Stomach (tissue), 8 donors: ENCODE measurements at regions not wholly inside any gene's neighbourhood (a gene's known extent, or its start where the extent isn't known, plus 50 kb on each side); places are given as distances from the start of the nearest gene placed in this dataset.
"Not testable (repeated sequence)": the region's sequence is repeated elsewhere in the genome, so short reads cannot be mapped to it uniquely, and the experiment has no call there.

Source experiments
- DNase-seq, 2 donors: peaks; one replicate each; pipeline versions ENCODE4 v3.0.0 to v3.0.0-alpha.2; 2013 to 2019
- H3K27ac ChIP-seq, 5 donors: fragments of 200-600 bp in 4 of 5; sonication (generic) in 4 of 5; one replicate each; pipeline ENCODE4 v1.5.1; 2013 to 2019; ENCODE audit warnings: mild to moderate bottlenecking in 1 of 5, moderate library complexity in 1 of 5
- H3K27me3 ChIP-seq, 3 donors: fragments of 200-600 bp; sonication (generic); one replicate each; pipeline ENCODE4 v1.5.1; 2017 to 2019; ENCODE audit warnings: mixed run types in 1 of 3
- H3K36me3 ChIP-seq, 4 donors: fragments of 200-600 bp; sonication (generic); 1 replicate in 3 of 4; 2 replicates in 1 of 4; pipeline ENCODE4 v1.5.1; 2016 to 2019
- H3K4me1 ChIP-seq, 4 donors: fragments of 200-600 bp; sonication (generic); one replicate each; pipeline ENCODE4 v1.5.1; 2016 to 2019
- H3K4me3 ChIP-seq, 4 donors: fragments of 200-600 bp; sonication (generic) in 3 of 4; one replicate each; pipeline ENCODE4 v1.5.1; 2016 to 2019; ENCODE audit warnings: mild to moderate bottlenecking in 1 of 4
- H3K9me3 ChIP-seq, 4 donors: fragments of 200-600 bp; sonication (generic); one replicate each; pipeline ENCODE4 v1.5.1; 2016 to 2019
- CTCF ChIP-seq, 7 experiments: fragments of 450-650 bp in 4 of 7; fragments of 200-600 bp in 3 of 7; sonication (generic) in 3 of 7; IDR thresholded peaks; one replicate each; pipeline ENCODE4 v1.5.1; 2016 to 2019; ENCODE audit warnings: antibody characterized with exemption in 7 of 7, control low read depth in 2 of 7, mild to moderate bottlenecking in 1 of 7
- EP300 ChIP-seq: sonication (generic); formaldehyde crosslinking; IDR thresholded peaks from one replicate; pipeline ENCODE4 v1.6.1; 2017; ENCODE audit warnings: antibody characterized with exemption
- POLR2A ChIP-seq, 4 donors: fragments of 450-650 bp; IDR thresholded peaks; one replicate each; pipeline ENCODE4 v1.6.1; 2016; ENCODE audit warnings: antibody characterized with exemption in 4 of 4, control low read depth in 2 of 4, mild to moderate bottlenecking in 1 of 4, moderate library complexity in 1 of 4
- POLR2AphosphoS5 ChIP-seq, 3 donors: sonication (generic); formaldehyde crosslinking; IDR thresholded peaks; one replicate each; pipeline ENCODE4 v1.6.1; 2016; ENCODE audit warnings: antibody characterized with exemption in 3 of 3
- WGBS, 5 donors: extraction: QIAGEN DNeasy Blood & Tissue Kit in 3 of 5; methylation state at CpG; one replicate each; pipeline versions ENCODE4 v1.1.5 to v1.1.7; 2013 to 2018; 5-methylcytosine and 5-hydroxymethylcytosine counted together
- intact Hi-C: fragments of 100-400 bp; cut with DNase I; formaldehyde crosslinking; loops from one replicate; pipeline ENCODE4 v1.15.1; 2023; ENCODE audit warnings: low total_unique reads
- donor health status: healthy with polysubstance abuse.
- donor health status: Bipolar disorder and iron deficiency.
- donor health status: healthy.

DNA sequence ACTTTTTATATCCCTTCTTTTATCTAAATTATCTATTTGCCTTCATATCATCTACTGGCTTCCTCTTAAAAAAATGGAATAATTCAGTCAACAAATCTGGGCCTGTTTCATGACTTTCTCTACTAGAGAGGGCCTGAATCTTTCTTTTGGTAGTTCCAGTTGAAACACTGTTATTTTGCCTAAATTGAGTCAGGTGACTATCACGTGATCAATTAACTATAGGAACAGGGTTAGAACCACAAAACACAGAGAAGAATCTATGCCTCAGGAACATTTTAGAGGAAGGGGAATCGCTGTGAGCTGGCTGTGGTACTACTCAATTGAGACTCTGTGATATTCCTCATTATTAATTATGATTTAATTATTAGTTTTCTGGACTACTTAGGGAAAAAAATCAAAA is 736.7 kb upstream of the PITX2 start:
- WGBS, 5 donors = 75 to 88% (median 81%) methylated on average over 2 of the region's 2 CpGs
- intact Hi-C loops = no loop called here

DNA sequence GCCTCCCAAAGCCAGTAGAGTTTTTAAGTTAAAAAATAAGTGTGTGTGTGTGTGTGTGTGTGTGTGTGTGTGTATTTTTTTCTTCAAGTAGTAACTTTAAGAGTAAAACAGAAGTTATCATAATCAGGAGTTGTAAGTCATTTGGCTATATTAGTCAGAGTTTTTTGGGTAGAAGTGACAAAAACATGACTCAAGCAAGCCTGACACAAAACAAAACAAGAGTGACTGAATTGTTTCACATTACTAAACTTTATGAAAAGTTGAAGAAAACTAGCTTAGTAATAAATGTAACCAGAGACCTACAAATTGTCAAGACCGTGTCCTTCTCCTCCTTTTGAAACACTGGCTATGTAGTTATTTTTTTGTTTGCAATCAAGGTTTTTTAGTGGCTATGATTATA is 738.0 kb upstream of the PITX2 start:
- Histone ChIP-seq H3K4me1 (no peaks in the 10 kb centered on the region), H3K27ac (no peak overlapping the region), H3K36me3 (no peaks in the 10 kb centered on the region), H3K9me3 (peaks cover 0 to 7% (median 3%) of the 10 kb centered on the region in 4 donors), H3K27me3 (no peaks in the 10 kb centered on the region), H3K4me3 (no peak overlapping the region)
- 75 to 83% (median 79%) methylated on average over 1 of the region's 1 CpG for WGBS, 5 donors
- no peak for DNase-seq
- intact Hi-C loops = no loop called here
- TF ChIP-seq EP300 (no peak), CTCF (IDR thresholded peaks at IDR 0.05) (no peak), POLR2A (IDR thresholded peaks at IDR 0.05) (no peak), POLR2AphosphoS5 (IDR thresholded peaks at IDR 0.05) (no peak)

More for the DNA sequence above, 736.7 kb upstream of the PITX2 start:
- no peak for DNase-seq
- Histone ChIP-seq H3K9me3 (peaks cover 0 to 7% (median 0%) of the 10 kb centered on the region in 4 donors), H3K36me3 (no peaks in the 10 kb centered on the region), H3K4me1 (no peaks in the 10 kb centered on the region), H3K27me3 (no peaks in the 10 kb centered on the region), H3K4me3 (no peak overlapping the region), H3K27ac (no peak overlapping the region)
- no peak for TF ChIP-seq EP300
- no peak for TF ChIP-seq CTCF (IDR thresholded peaks at IDR 0.05)
- no peak for TF ChIP-seq POLR2AphosphoS5 (IDR thresholded peaks at IDR 0.05)
- TF ChIP-seq POLR2A (IDR thresholded peaks at IDR 0.05) = no peak

DNA sequence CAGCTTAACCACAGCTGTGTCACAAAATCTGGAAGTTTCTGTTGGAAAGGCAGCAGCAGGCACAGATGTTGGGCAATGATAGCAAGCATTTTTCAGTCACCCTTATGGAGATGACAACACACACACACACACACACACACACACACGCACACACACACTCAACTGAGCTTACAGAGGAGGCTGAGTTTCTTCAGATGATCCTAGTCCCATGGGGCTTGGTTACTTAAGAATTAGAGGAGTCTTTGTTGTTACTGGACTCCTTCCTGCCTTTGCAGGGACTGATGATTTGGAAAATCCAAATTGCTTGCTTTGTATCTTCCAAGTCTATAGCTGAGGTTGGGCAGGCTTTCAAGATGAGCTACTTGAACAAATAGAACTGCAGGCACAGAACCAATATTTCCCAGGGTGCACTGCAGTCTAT is 740.1 kb upstream of the PITX2 start:
- TF ChIP-seq EP300 (no peak), POLR2AphosphoS5 (IDR thresholded peaks at IDR 0.05) (no peak), CTCF (IDR thresholded peaks at IDR 0.05) (no peak), POLR2A (IDR thresholded peaks at IDR 0.05) (no peak)
- H3K4me1 ChIP-seq = no peaks in the 10 kb centered on the region
- DNase-seq = peak in 1 of 2 donors; percentile 30
- H3K9me3 ChIP-seq = peaks cover 0 to 7% (median 3%) of the 10 kb centered on the region in 4 donors
- H3K27me3 ChIP-seq = no peaks in the 10 kb centered on the region
- 65 to 91% (median 81%) methylated on average over 1 of the region's 1 CpG for WGBS, 5 donors
- H3K4me3 ChIP-seq = no peak overlapping the region
- H3K27ac ChIP-seq = no peak overlapping the region
- intact Hi-C loops = no loop called here
- no peaks in the 10 kb centered on the region for H3K36me3 ChIP-seq

DNA sequence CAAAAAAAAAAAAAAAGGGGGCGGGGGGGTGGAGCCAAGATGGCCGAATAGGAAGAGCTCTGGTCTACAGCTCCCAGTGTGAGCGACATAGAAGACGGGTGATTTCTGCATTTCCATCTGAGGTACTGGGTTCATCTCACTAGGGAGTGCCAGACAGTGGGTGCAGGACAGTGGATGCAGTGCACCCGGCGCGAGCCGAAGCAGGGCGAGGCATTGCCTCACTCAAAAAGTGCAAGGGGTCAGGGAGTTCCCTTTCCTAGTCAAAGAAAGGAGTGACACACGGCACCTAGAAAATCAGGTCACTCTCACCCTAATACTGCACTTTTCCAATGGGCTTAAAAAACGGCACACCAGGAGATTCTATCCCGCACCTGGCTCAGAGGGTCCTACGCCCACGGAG is 755.0 kb upstream of the PITX2 start:
- H3K27me3 ChIP-seq, H3K27ac ChIP-seq, H3K4me3 ChIP-seq, H3K4me1 ChIP-seq, DNase-seq, H3K36me3 ChIP-seq, intact Hi-C loops: not testable (repeated sequence)
- 91 to 97% (median 95%) methylated on average over 14 of the region's 14 CpGs for WGBS, 5 donors
- peaks cover 0 to 12% (median 0%) of the 10 kb centered on the region in 4 donors for H3K9me3 ChIP-seq

DNA sequence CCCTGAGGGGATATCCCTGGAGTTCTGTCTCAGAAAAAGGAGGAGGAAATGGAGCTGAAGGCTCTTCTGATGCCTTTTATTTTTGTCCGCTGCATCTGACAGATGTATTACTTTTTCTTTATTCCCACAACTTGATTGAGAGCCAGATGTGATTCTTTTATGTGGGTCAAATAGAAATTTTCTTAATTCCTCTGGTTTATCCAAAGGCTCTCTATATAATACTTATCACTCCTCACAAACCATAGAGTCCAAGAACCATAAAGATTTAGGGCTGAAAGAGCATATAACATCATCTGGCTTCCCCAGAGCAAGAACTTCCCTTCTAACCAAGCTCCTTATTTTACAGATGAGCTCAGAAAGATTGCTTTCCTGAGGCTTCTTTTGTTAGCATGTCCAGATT is 756.7 kb upstream of the FAM241A start:
- no peak overlapping the region for H3K4me3 ChIP-seq
- no peaks in the 10 kb centered on the region for H3K36me3 ChIP-seq
- DNase-seq = no peak
- no peaks in the 10 kb centered on the region for H3K27me3 ChIP-seq
- H3K27ac ChIP-seq = no peak overlapping the region
- H3K4me1 ChIP-seq = no peaks in the 10 kb centered on the region
- TF ChIP-seq CTCF (IDR thresholded peaks at IDR 0.05) (no peak), POLR2AphosphoS5 (IDR thresholded peaks at IDR 0.05) (no peak)
- no peaks in the 10 kb centered on the region for H3K9me3 ChIP-seq
- intact Hi-C loops = no loop called here
- 74 to 96% (median 91%) methylated on average over 1 of the region's 1 CpG for WGBS, 5 donors
